GM12878 (cell line): ENCODE measurements at regions not wholly inside any gene's neighbourhood (a gene's known extent, or its start where the extent isn't known, plus 50 kb on each side); places are given as distances from the start of the nearest gene placed in this dataset.

Experiments used
- ATAC-seq: fragments of 200-7000 bp; cut with Tn5 transposase; 3 replicates; pipeline ENCODE4 v1.9.1; 2020; ENCODE audit warnings: mild to moderate bottlenecking, moderate library complexity
- BruUV-seq: library from RNA; stranded (reverse); fragments of 400-500 nt; replicated peaks from 2 replicates; lab custom pipeline; 2021; lab: Mats Ljungman, UMichigan
- CTCF ChIA-PET: fragments of 300-600 bp; sonication (Branson Sonifier 250); formaldehyde crosslinking; extraction: SDS; loops from one replicate; lab custom pipeline; 2021; ENCODE audit warnings: inconsistent platforms; lab: Yijun Ruan, JAX
- POLR2A ChIA-PET: fragments of 350-600 bp; formaldehyde crosslinking; extraction: SDS; loops from one replicate; lab custom pipeline; 2021; ENCODE audit warnings: inconsistent platforms; lab: Charles Lee
- RAD21 ChIA-PET: fragments of 300-600 bp; sonication (Branson Sonifier 250); formaldehyde crosslinking; loops from one replicate; lab custom pipeline; 2023; ENCODE audit warnings: antibody characterized with exemption; ENCODE audit not compliant: unreplicated experiment; lab: Charles Lee
- SMC1A ChIA-PET: fragments of 300-600 bp; sonication (Branson Sonifier 250); formaldehyde crosslinking; loops from one replicate; lab custom pipeline; 2023; ENCODE audit not compliant: unreplicated experiment, uncharacterized antibody; lab: Charles Lee
- DNase-seq: peaks from one replicate; pipeline ENCODE4 v3.0.0-alpha.2; 2011; ENCODE audit warnings: low read depth, low spot score
- FAIRE-seq: peaks from 3 replicates; lab custom pipeline; 2011; peaks lifted over from hg19 to GRCh38; lab: Jason Lieb, UNC
- H2AFZ ChIP-seq: 2 replicates; pipeline ENCODE4 v1.6.0; 2011; ENCODE audit warnings: low read depth, low read length, control low read depth; ENCODE audit not compliant: control insufficient read depth
- H3K27ac ChIP-seq: 2 replicates; pipeline ENCODE4 v1.5.1; 2011; ENCODE audit warnings: control low read depth; ENCODE audit not compliant: control insufficient read depth, insufficient read depth
- H3K27me3 ChIP-seq, 2 experiments: replicated peaks in 1 of 2; 2 replicates each; pipeline versions ENCODE4 v1.6.0 to v1.6.1; 2011; ENCODE audit warnings: low read length in 1 of 2; ENCODE audit not compliant: control insufficient read depth in 2 of 2, insufficient read depth in 2 of 2
- H3K36me3 ChIP-seq, 2 experiments: 2 replicates each; pipeline ENCODE4 v1.5.1; 2011; ENCODE audit warnings: low read length in 1 of 2; ENCODE audit not compliant: control insufficient read depth in 2 of 2, insufficient read depth in 2 of 2
- H3K4me1 ChIP-seq: 2 replicates; pipeline ENCODE4 v1.6.1; 2011; ENCODE audit warnings: mild to moderate bottlenecking, low read length, moderate library complexity, mixed read lengths; ENCODE audit not compliant: control insufficient read depth, insufficient read depth
- H3K4me2 ChIP-seq: 2 replicates; pipeline ENCODE4 v1.6.0; 2011; ENCODE audit warnings: control low read depth; ENCODE audit not compliant: control insufficient read depth, insufficient read depth
- H3K4me3 ChIP-seq: fragments of 200-600 bp; sonication (generic); 2 replicates; pipeline ENCODE4 v1.5.1; 2016
- H3K79me2 ChIP-seq: 2 replicates; pipeline ENCODE4 v1.6.0; 2011; ENCODE audit warnings: low read length; ENCODE audit not compliant: control insufficient read depth, insufficient read depth
- H3K9ac ChIP-seq: 2 replicates; pipeline ENCODE4 v1.8.0; 2011; ENCODE audit warnings: low read length, control low read depth, mixed read lengths; ENCODE audit not compliant: control insufficient read depth, insufficient read depth
- H3K9me3 ChIP-seq: replicated peaks from 3 replicates; pipeline ENCODE4 v1.5.1; 2011; ENCODE audit warnings: mild to moderate bottlenecking, low read length; ENCODE audit not compliant: control insufficient read depth, insufficient read depth
- H4K20me1 ChIP-seq: 2 replicates; pipeline ENCODE4 v1.6.0; 2011; ENCODE audit not compliant: control insufficient read depth, insufficient read depth
- RBBP5 ChIP-seq: fragments of 200-600 bp; sonication (generic); conservative IDR thresholded peaks from 2 replicates; pipeline ENCODE4 v1.6.1; 2016
- SIN3A ChIP-seq: IDR thresholded peaks from 2 replicates; pipeline ENCODE4 v1.6.1; 2012; ENCODE audit warnings: low read depth, low read length, improper control_type of control experiment
- SP1 ChIP-seq: IDR thresholded peaks from one replicate; pipeline ENCODE4 v1.6.1; 2011; ENCODE audit warnings: low read depth, low read length
- TARDBP ChIP-seq: IDR thresholded peaks from 2 replicates; pipeline ENCODE4 v1.6.1; 2016; ENCODE audit warnings: borderline replicate concordance
- ZNF622 ChIP-seq: fragments of 450-650 bp; IDR thresholded peaks from 2 replicates; pipeline ENCODE4 v1.6.1; 2017; ENCODE audit warnings: mild to moderate bottlenecking, inconsistent platforms
- WGBS: methylation state at CpG from one replicate; pipeline ENCODE4 v1.1.6; 2016; ENCODE audit warnings: low lambda C conversion rate; ENCODE audit not compliant: insufficient replicate concordance, insufficient coverage; ENCODE audit errors: missing lambda C conversion rate; 5-methylcytosine and 5-hydroxymethylcytosine counted together
- in situ Hi-C: fragments of 300-500 bp; cut with MboI; formaldehyde crosslinking; loops from 9 replicates; pipeline ENCODE4 v1.14.3; 2018; ENCODE audit warnings: mixed read lengths
- intact Hi-C: fragments of 100-400 bp; cut with micrococcal nuclease; formaldehyde crosslinking; loops from one replicate; pipeline ENCODE4 v1.14.2; 2022; ENCODE audit not compliant: unreplicated experiment
- TF ChIP-seq, protein P1 (sequence below): IDR thresholded peaks from 2 replicates; pipeline ENCODE4 v1.6.1; 2012; ENCODE audit warnings: low read depth, low read length, improper control_type of control experiment
- TF ChIP-seq, protein P2 (sequence below): fragments of 450-650 bp; IDR thresholded peaks from 2 replicates; pipeline ENCODE4 v1.6.1; 2017; ENCODE audit warnings: mild to moderate bottlenecking, moderate library complexity

GRCh38 chr6:14058735-14059134, 58.8 kb upstream of the CD83 start:
- RAD21 ChIA-PET: interaction anchor here (1.5 kb wide), 1 partner anchor 8 kb away, joined by 6 read pairs; no protein-coding TSS in a partner anchor

More at GRCh38 chr6:14058735-14059134, 58.8 kb upstream of the CD83 start:
- 31% methylated on average over 3 of the region's 3 CpGs for WGBS
- ATAC-seq (no peak), FAIRE-seq (no peak), DNase-seq (no peak)
- Histone ChIP-seq H3K4me1 (no peaks in the 10 kb centered on the region), H3K4me2 (no peak overlapping the region), H3K9me3 (peaks cover 6% of the 10 kb centered on the region; the same call in 2 of the 3 replicates), H3K9ac (no peak overlapping the region), H4K20me1 (no peaks in the 10 kb centered on the region), H3K27me3 (peaks cover 5 to 8% of the 10 kb centered on the region in 2 experiments; a peak in 3 of 4 replicates), H3K4me3 (no peak overlapping the region), H3K79me2 (no peaks in the 10 kb centered on the region), H3K27ac (no peak overlapping the region), H2AFZ (no peak overlapping the region), H3K36me3 (no peaks in the 10 kb centered on the region)
- in situ Hi-C loops: no loop called here
- TF ChIP-seq TARDBP (no peak), ZNF622 (no peak), SIN3A (no peak), SP1 (no peak), RBBP5 (no peak)
- TF ChIP-seq, protein P1, sequence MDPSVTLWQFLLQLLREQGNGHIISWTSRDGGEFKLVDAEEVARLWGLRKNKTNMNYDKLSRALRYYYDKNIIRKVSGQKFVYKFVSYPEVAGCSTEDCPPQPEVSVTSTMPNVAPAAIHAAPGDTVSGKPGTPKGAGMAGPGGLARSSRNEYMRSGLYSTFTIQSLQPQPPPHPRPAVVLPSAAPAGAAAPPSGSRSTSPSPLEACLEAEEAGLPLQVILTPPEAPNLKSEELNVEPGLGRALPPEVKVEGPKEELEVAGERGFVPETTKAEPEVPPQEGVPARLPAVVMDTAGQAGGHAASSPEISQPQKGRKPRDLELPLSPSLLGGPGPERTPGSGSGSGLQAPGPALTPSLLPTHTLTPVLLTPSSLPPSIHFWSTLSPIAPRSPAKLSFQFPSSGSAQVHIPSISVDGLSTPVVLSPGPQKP: no peak
- TF ChIP-seq, protein P2, sequence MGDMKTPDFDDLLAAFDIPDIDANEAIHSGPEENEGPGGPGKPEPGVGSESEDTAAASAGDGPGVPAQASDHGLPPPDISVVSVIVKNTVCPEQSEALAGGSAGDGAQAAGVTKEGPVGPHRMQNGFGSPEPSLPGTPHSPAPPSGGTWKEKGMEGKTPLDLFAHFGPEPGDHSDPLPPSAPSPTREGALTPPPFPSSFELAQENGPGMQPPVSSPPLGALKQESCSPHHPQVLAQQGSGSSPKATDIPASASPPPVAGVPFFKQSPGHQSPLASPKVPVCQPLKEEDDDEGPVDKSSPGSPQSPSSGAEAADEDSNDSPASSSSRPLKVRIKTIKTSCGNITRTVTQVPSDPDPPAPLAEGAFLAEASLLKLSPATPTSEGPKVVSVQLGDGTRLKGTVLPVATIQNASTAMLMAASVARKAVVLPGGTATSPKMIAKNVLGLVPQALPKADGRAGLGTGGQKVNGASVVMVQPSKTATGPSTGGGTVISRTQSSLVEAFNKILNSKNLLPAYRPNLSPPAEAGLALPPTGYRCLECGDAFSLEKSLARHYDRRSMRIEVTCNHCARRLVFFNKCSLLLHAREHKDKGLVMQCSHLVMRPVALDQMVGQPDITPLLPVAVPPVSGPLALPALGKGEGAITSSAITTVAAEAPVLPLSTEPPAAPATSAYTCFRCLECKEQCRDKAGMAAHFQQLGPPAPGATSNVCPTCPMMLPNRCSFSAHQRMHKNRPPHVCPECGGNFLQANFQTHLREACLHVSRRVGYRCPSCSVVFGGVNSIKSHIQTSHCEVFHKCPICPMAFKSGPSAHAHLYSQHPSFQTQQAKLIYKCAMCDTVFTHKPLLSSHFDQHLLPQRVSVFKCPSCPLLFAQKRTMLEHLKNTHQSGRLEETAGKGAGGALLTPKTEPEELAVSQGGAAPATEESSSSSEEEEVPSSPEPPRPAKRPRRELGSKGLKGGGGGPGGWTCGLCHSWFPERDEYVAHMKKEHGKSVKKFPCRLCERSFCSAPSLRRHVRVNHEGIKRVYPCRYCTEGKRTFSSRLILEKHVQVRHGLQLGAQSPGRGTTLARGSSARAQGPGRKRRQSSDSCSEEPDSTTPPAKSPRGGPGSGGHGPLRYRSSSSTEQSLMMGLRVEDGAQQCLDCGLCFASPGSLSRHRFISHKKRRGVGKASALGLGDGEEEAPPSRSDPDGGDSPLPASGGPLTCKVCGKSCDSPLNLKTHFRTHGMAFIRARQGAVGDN: no peak
- intact Hi-C loops: no loop called here
- no TSS peak for BruUV-seq
- SMC1A ChIA-PET: no interaction called here
- CTCF ChIA-PET: interaction anchor here (0.9 to 1.8 kb wide), 2 partner anchors 8 kb away, joined by 3 to 8 read pairs; no protein-coding TSS in a partner anchor
- POLR2A ChIA-PET: no interaction called here
